Stimulated activated CD8-positive, alpha-beta memory T cell treated with anti-CD3 and anti-CD28 coated beads, Interleukin-15, amount 100 ng/mL, for 1 hour (primary cell): ENCODE measurements at regions not wholly inside any gene's neighbourhood (a gene's known extent, or its start where the extent isn't known, plus 50 kb on each side); places are given as distances from the start of the nearest gene placed in this dataset.

ENCODE experiments used
- DNase-seq: peaks from one replicate; pipeline ENCODE4 v3.0.0-alpha.2; 2020; ENCODE audit warnings: low read depth

- DNase-seq: no peak
Measured at GRCh38 chr11:116217441-116217840, 555.3 kb downstream of the BUD13 start.

GRCh38 chr11:116217006-116217405 lies 555.8 kb downstream of the BUD13 start:
- DNase-seq: no peak

GRCh38 chr11:116215471-116216113 lies 557.2 kb downstream of the BUD13 start:
- DNase-seq: no peak

- no peak for DNase-seq
Measured at GRCh38 chr11:116211147-116211546, 561.6 kb downstream of the BUD13 start.

GRCh38 chr11:116210663-116211062 lies 562.1 kb downstream of the BUD13 start:
- DNase-seq: no peak

- no peak for DNase-seq
Measured at GRCh38 chr11:116209255-116209654, 563.5 kb downstream of the BUD13 start.

GRCh38 chr11:116207421-116208141 lies 565.2 kb downstream of the BUD13 start:
- no peak for DNase-seq

- no peak for DNase-seq
Measured at GRCh38 chr11:116207019-116207418, 565.8 kb downstream of the BUD13 start.

- DNase-seq: no peak
Measured at GRCh38 chr11:116202922-116203321, 569.9 kb downstream of the BUD13 start.

- DNase-seq: no peak
Measured at GRCh38 chr11:116200564-116200963, 572.2 kb downstream of the BUD13 start.

- DNase-seq: no peak
Measured at GRCh38 chr11:116199182-116199581, 573.6 kb downstream of the BUD13 start.

- no peak for DNase-seq
Measured at GRCh38 chr11:116194156-116194904, 578.5 kb downstream of the BUD13 start.

GRCh38 chr11:116193321-116194131 lies 579.3 kb downstream of the BUD13 start:
- DNase-seq: no peak

- no peak for DNase-seq
Measured at GRCh38 chr11:116192509-116193210, 580.1 kb downstream of the BUD13 start.

GRCh38 chr11:116190861-116191260 lies 581.9 kb downstream of the BUD13 start:
- no peak for DNase-seq

- no peak for DNase-seq
Measured at GRCh38 chr11:116189408-116190170, 583.2 kb downstream of the BUD13 start.

GRCh38 chr11:116188350-116188749 lies 584.4 kb downstream of the BUD13 start:
- no peak for DNase-seq

GRCh38 chr11:116187026-116187425 lies 585.8 kb downstream of the BUD13 start:
- no peak for DNase-seq

- DNase-seq: no peak
Measured at GRCh38 chr11:116185551-116185950, 587.2 kb downstream of the BUD13 start.

- no peak for DNase-seq
Measured at GRCh38 chr11:116184763-116185162, 588.0 kb downstream of the BUD13 start.
